ENCODE measurements at regions not wholly inside any gene's neighbourhood (a gene's known extent, or its start where the extent isn't known, plus 50 kb on each side); places are given as distances from the start of the nearest gene placed in this dataset.

- Histone ChIP-seq H3K9me3 (ENCODE audit: insufficient read depth, low read depth, low read length) (no peaks in the 10 kb centered on the region), H3K9ac (ENCODE audit: low read depth, low read length, poor library complexity, severe bottlenecking) (no peak overlapping the region), H3K27me3 (ENCODE audit: insufficient read depth, low read length, poor library complexity, severe bottlenecking) (no peaks in the 10 kb centered on the region), H3K36me3 (ENCODE audit: insufficient read depth, low read length) (no peaks in the 10 kb centered on the region), H4K20me1 (ENCODE audit: insufficient read depth, low read length, poor library complexity, severe bottlenecking) (no peaks in the 10 kb centered on the region), H3K4me2 (ENCODE audit: low read depth, low read length, poor library complexity, severe bottlenecking) (no peak overlapping the region), H3F3A (ENCODE audit: low read depth) (no peaks in the 10 kb centered on the region), H3K4me1 (ENCODE audit: insufficient read depth, low read length, poor library complexity, severe bottlenecking) (no peaks in the 10 kb centered on the region), H2AFZ (ENCODE audit: low read length) (no peak overlapping the region), H3K4me3 (ENCODE audit: low read length, poor library complexity, severe bottlenecking) (no peak overlapping the region), H3K79me2 (ENCODE audit: insufficient read depth, low read length) (no peaks in the 10 kb centered on the region), H3K9me2 (replicated peaks; ENCODE audit: low read depth, low read length) (no peaks in the 10 kb centered on the region)
- TF ChIP-seq EZH2phosphoT487 (IDR thresholded peaks at IDR 0.05; ENCODE audit: borderline replicate concordance): no peak
- TF ChIP-seq CTCF (conservative IDR thresholded peaks at IDR 0.05; ENCODE audit: low read length): no peak
Observed at GRCh38 chr6:97656706-97657350, 373.8 kb upstream of the MMS22L start.

GRCh38 chr6:97658090-97658489, 375.1 kb upstream of the MMS22L start:
- no peaks in the 10 kb centered on the region for H4K20me1 ChIP-seq (ENCODE audit: insufficient read depth, low read length, poor library complexity, severe bottlenecking)
- H3K4me2 ChIP-seq (ENCODE audit: low read depth, low read length, poor library complexity, severe bottlenecking): no peak overlapping the region
- TF ChIP-seq EZH2phosphoT487 (IDR thresholded peaks at IDR 0.05; ENCODE audit: borderline replicate concordance): no peak
- TF ChIP-seq CTCF (conservative IDR thresholded peaks at IDR 0.05; ENCODE audit: low read length): no peak
- H3K27me3 ChIP-seq (ENCODE audit: insufficient read depth, low read length, poor library complexity, severe bottlenecking): no peaks in the 10 kb centered on the region
- H3K9me2 ChIP-seq (replicated peaks; ENCODE audit: low read depth, low read length): no peaks in the 10 kb centered on the region
- no peaks in the 10 kb centered on the region for H3F3A ChIP-seq (ENCODE audit: low read depth)
- H3K9me3 ChIP-seq (ENCODE audit: insufficient read depth, low read depth, low read length): no peaks in the 10 kb centered on the region
- no peaks in the 10 kb centered on the region for H3K36me3 ChIP-seq (ENCODE audit: insufficient read depth, low read length)
- no peak overlapping the region for H3K4me3 ChIP-seq (ENCODE audit: low read length, poor library complexity, severe bottlenecking)
- H3K79me2 ChIP-seq (ENCODE audit: insufficient read depth, low read length): no peaks in the 10 kb centered on the region
- no peaks in the 10 kb centered on the region for H3K4me1 ChIP-seq (ENCODE audit: insufficient read depth, low read length, poor library complexity, severe bottlenecking)
- no peak overlapping the region for H3K9ac ChIP-seq (ENCODE audit: low read depth, low read length, poor library complexity, severe bottlenecking)
- H2AFZ ChIP-seq (ENCODE audit: low read length): no peak overlapping the region

- H3K4me2 ChIP-seq (ENCODE audit: low read depth, low read length, poor library complexity, severe bottlenecking): no peak overlapping the region
- no peak overlapping the region for H2AFZ ChIP-seq (ENCODE audit: low read length)
- H3K9me2 ChIP-seq (replicated peaks; ENCODE audit: low read depth, low read length): no peaks in the 10 kb centered on the region
- no peaks in the 10 kb centered on the region for H3K27me3 ChIP-seq (ENCODE audit: insufficient read depth, low read length, poor library complexity, severe bottlenecking)
- no peaks in the 10 kb centered on the region for H3K9me3 ChIP-seq (ENCODE audit: insufficient read depth, low read depth, low read length)
- no peak overlapping the region for H3K9ac ChIP-seq (ENCODE audit: low read depth, low read length, poor library complexity, severe bottlenecking)
- no peak overlapping the region for H3K4me3 ChIP-seq (ENCODE audit: low read length, poor library complexity, severe bottlenecking)
- TF ChIP-seq EZH2phosphoT487 (IDR thresholded peaks at IDR 0.05; ENCODE audit: borderline replicate concordance): no peak
- TF ChIP-seq CTCF (conservative IDR thresholded peaks at IDR 0.05; ENCODE audit: low read length): no peak
- no peaks in the 10 kb centered on the region for H4K20me1 ChIP-seq (ENCODE audit: insufficient read depth, low read length, poor library complexity, severe bottlenecking)
- no peaks in the 10 kb centered on the region for H3K4me1 ChIP-seq (ENCODE audit: insufficient read depth, low read length, poor library complexity, severe bottlenecking)
- no peaks in the 10 kb centered on the region for H3K36me3 ChIP-seq (ENCODE audit: insufficient read depth, low read length)
- no peaks in the 10 kb centered on the region for H3K79me2 ChIP-seq (ENCODE audit: insufficient read depth, low read length)
- no peaks in the 10 kb centered on the region for H3F3A ChIP-seq (ENCODE audit: low read depth)
Observed at GRCh38 chr6:97663252-97663651, 380.2 kb upstream of the MMS22L start.
